ENCODE measurements at regions not wholly inside any gene's neighbourhood (a gene's known extent, or its start where the extent isn't known, plus 50 kb on each side); places are given as distances from the start of the nearest gene placed in this dataset.

GRCh38 chr12:115583591-115583990, 693.9 kb downstream of the MED13L start:
- H3K4me1 ChIP-seq, result no peaks in the 10 kb centered on the region
- no peak overlapping the region for H3K4me3 ChIP-seq
- ATAC-seq, result no peak
- H3K27ac ChIP-seq, result no peak overlapping the region
- no peaks in the 10 kb centered on the region for H3K27me3 ChIP-seq
- no peaks in the 10 kb centered on the region for H3K36me3 ChIP-seq (replicated peaks in 1 of 2; ENCODE audit: insufficient read depth in 1 of 2, low read depth in 2 of 2)
- DNase-seq, result no peak
- H3K9me3 ChIP-seq, result no peaks in the 10 kb centered on the region
- 48 to 53% methylated on average over 10 of the region's 10 CpGs for WGBS, 2 donors
- no peak for TF ChIP-seq POLR2A (IDR thresholded peaks at IDR 0.05)
- TF ChIP-seq, protein P1, sequence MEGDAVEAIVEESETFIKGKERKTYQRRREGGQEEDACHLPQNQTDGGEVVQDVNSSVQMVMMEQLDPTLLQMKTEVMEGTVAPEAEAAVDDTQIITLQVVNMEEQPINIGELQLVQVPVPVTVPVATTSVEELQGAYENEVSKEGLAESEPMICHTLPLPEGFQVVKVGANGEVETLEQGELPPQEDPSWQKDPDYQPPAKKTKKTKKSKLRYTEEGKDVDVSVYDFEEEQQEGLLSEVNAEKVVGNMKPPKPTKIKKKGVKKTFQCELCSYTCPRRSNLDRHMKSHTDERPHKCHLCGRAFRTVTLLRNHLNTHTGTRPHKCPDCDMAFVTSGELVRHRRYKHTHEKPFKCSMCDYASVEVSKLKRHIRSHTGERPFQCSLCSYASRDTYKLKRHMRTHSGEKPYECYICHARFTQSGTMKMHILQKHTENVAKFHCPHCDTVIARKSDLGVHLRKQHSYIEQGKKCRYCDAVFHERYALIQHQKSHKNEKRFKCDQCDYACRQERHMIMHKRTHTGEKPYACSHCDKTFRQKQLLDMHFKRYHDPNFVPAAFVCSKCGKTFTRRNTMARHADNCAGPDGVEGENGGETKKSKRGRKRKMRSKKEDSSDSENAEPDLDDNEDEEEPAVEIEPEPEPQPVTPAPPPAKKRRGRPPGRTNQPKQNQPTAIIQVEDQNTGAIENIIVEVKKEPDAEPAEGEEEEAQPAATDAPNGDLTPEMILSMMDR (IDR thresholded peaks at IDR 0.05), result no peak
- intact Hi-C loops (cut with DNase I), result no loop called here

GRCh38 chr12:115577401-115577800, 700.1 kb downstream of the MED13L start:
- no peaks in the 10 kb centered on the region for H3K9me3 ChIP-seq
- no peaks in the 10 kb centered on the region for H3K4me1 ChIP-seq
- H3K27ac ChIP-seq, result no peak overlapping the region
- no peaks in the 10 kb centered on the region for H3K27me3 ChIP-seq
- intact Hi-C loops (cut with DNase I), result no loop called here
- no peaks in the 10 kb centered on the region for H3K36me3 ChIP-seq (replicated peaks in 1 of 2; ENCODE audit: insufficient read depth in 1 of 2, low read depth in 2 of 2)
- DNase-seq, result no peak
- no peak overlapping the region for H3K4me3 ChIP-seq
- 52 to 57% methylated on average over 6 of the region's 6 CpGs for WGBS, 2 donors
- no peak for TF ChIP-seq POLR2A (IDR thresholded peaks at IDR 0.05)
- TF ChIP-seq, protein P1 (IDR thresholded peaks at IDR 0.05), result no peak
- ATAC-seq, result no peak

DNA sequence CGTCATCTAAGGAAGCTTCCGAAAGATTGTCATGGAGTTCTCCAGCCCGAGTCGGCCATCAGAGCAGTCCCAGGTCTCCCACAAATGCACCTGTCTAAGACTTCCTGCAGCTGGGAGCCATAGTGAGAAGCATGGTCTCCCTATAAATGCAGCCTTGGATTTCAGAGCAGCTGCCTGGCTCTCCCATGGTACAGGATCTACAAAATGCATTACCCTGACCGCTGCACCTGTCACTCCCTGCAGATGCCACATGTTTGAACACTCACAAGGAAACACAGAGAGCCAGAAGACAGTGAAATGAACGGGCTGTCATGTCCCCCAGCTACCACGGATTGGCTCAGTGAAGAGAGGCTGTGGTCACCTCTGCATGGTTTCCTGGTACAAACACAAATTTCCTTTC, 702.7 kb downstream of the MED13L start:
- Histone ChIP-seq H3K27ac (no peak overlapping the region), H3K27me3 (no peaks in the 10 kb centered on the region), H3K4me1 (no peaks in the 10 kb centered on the region), H3K9me3 (no peaks in the 10 kb centered on the region), H3K4me3 (no peak overlapping the region), H3K36me3 (replicated peaks in 1 of 2; ENCODE audit: insufficient read depth in 1 of 2, low read depth in 2 of 2) (no peaks in the 10 kb centered on the region)
- 34% methylated on average over 7 of the region's 7 CpGs for WGBS, 2 donors
- DNase-seq (no peak), ATAC-seq (no peak)
- TF ChIP-seq POLR2A (IDR thresholded peaks at IDR 0.05), result no peak
- TF ChIP-seq, protein P1 (IDR thresholded peaks at IDR 0.05), result no peak
- intact Hi-C loops (cut with DNase I), result no loop called here

DNA sequence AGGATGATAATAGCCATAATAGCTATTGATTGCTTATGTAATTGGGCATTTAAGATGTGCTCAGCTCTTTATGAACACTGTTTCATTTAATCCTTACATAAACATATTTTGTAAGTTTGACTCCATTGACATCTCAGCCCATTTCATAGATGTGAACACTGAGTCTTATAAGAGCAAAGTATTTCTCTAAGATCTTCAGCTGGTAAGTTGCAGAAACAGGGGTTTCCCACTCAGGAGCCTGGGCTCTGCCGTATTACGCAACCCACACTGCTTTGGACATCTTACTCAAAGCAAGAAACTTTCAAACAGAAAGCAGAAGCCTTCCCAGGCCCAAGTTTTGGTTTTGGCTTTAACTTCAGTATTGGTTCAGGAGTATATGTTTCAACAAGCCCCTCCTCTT, 705.1 kb downstream of the MED13L start:
- WGBS, 2 donors, result 90 to 93% methylated on average over 2 of the region's 2 CpGs
- intact Hi-C loops (cut with DNase I), result no loop called here
- H3K4me1 ChIP-seq, result no peaks in the 10 kb centered on the region
- no peak for ATAC-seq
- H3K36me3 ChIP-seq (replicated peaks in 1 of 2; ENCODE audit: insufficient read depth in 1 of 2, low read depth in 2 of 2), result no peaks in the 10 kb centered on the region
- H3K27me3 ChIP-seq, result no peaks in the 10 kb centered on the region
- peak in 1 of 4 donors; percentile 11 for DNase-seq
- H3K9me3 ChIP-seq, result no peaks in the 10 kb centered on the region
- TF ChIP-seq, protein P1 (IDR thresholded peaks at IDR 0.05), result no peak
- no peak for TF ChIP-seq POLR2A (IDR thresholded peaks at IDR 0.05)
- no peak overlapping the region for H3K27ac ChIP-seq
- no peak overlapping the region for H3K4me3 ChIP-seq

DNA sequence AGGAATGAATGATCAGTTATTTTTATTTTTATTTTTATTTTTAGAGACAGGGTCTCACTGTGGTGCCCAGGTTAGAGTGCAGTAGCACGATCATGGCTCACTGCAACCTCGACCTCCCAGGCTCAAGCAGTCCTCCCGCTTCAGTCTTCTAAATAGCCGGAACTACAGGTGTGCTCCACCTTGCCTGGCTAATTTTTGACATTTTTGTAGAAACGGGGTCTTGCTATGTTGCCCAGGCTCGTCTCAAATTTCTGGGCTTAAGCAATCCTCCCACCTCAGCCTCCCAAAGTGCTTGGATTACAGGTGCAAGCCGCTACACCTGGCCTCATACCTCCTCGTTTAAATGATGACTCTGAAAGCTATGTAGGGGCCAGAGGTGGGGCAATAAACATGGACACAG, 706.0 kb downstream of the MED13L start:
- Histone ChIP-seq H3K36me3 (replicated peaks in 1 of 2; ENCODE audit: insufficient read depth in 1 of 2, low read depth in 2 of 2) (no peaks in the 10 kb centered on the region), H3K27ac (no peak overlapping the region), H3K27me3 (no peaks in the 10 kb centered on the region), H3K9me3 (no peaks in the 10 kb centered on the region), H3K4me1 (no peaks in the 10 kb centered on the region), H3K4me3 (no peak overlapping the region)
- no peak for ATAC-seq
- intact Hi-C loops (cut with DNase I), result no loop called here
- DNase-seq, result no peak
- no peak for TF ChIP-seq POLR2A (IDR thresholded peaks at IDR 0.05)
- TF ChIP-seq, protein P1 (IDR thresholded peaks at IDR 0.05), result no peak
- WGBS, 2 donors, result 65 to 71% methylated on average over 8 of the region's 8 CpGs
